ENCODE measurements at regions not wholly inside any gene's neighbourhood (a gene's known extent, or its start where the extent isn't known, plus 50 kb on each side); places are given as distances from the start of the nearest gene placed in this dataset.
"Not testable (repeated sequence)": the region's sequence is repeated elsewhere in the genome, so short reads cannot be mapped to it uniquely, and the experiment has no call there.

DNA sequence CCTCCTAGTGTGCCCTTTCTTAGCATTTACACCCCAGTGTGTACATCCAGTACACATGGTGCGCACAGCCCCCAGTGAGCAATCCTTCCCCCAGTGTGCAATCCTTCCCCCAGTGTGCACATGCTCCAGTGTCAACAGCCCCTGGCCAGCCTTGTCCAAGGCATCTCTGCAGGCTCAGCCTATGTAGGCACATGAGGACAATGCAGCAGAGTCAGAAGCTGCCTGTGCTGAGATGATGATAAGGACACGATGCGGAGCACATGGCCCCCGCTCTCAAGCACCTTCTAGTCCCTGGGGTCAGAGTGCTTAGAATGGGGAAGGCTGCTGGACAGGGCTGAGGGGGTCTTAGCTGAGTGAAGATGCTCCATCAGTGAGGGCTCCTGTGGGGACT lies 69.8 kb downstream of the GADD45G start:
- no peak for DNase-seq

DNA sequence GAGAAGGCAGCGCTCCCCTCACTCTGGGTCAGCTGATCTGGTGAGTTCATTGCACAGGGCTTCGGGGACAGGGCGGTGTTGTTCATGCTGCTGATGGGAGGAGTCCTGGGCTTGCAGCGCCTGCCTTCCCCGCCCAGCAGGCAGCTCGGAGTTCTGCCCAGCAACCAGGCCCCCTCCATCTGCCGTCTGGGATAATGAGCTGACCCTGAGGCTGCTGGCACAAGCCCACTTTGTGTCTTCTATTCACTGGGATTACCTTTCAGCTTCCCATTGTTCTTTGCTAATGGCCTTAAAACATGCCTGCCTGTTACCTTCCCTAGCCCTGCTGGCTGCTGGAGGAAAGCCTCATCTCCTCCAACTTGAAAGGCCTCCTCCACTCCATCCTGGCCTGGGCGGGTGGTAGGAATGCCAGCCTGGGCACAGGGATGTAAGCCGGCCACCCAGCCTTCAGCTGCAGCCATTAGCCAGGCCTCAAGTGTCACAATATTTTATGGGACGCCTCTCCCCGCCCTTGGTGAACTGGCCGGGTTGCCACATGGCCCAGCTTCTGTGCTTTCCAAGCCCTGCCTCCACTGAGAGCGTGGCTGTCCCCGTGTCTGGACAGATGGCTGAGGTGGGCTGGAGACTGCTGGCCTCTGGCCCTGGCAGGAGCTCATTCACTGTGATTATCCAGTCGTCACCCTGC lies 70.4 kb downstream of the GADD45G start:
- DNase-seq = no peak

DNA sequence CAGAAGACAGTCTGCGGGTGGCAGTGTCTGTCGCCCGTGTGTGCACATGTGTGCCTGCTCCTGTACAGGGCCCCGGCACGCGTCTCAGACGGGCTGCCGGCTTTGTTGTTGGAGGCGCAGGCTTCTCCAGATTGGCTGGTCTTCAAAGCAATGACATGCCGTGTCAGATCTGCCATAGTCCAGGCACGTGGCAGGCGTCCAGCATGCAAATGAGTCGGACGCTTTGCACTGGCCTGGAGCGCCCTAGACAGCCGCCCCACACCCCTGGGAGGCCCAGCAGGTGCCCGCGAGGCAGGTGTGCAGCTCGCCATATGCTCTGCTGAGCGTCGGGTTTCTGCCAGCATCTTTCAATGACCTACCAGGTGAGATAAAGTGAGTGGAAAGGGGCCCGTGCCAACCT lies 71.5 kb downstream of the GADD45G start:
- no peak for DNase-seq

DNA sequence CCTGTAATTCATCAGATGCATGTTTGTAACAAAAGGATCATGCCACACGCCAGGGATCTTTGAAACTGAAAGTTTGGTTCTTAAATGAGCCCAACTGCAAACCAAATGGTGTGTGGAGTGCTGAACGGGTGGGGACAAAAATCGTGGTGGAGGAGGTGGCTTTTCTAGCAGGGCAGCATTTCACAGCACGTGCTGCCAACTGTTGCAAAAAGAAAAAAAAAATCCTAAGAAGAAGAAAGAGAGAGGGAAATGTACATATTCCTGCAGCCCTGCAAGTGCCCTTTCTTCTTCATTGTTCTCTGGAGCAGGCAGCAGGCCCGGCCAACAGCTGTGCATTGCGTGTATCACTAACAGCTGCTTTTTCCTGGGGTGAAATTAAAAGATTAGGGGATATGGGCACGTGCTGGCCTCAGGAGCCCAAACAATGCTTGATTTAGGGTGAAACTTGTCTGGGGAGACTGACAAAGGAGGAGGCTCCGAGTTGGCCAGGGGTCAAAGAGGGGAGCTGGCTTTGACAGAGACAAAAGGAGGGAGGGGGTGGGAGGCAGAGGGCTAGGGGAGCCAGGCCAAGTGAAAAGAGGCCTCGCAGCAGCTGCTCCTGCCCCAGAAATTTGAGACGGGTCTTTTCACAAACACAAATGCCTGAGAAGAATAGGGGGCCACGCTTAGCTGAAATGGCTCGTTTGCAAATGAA lies 73.0 kb downstream of the GADD45G start:
- no peak for DNase-seq

DNA sequence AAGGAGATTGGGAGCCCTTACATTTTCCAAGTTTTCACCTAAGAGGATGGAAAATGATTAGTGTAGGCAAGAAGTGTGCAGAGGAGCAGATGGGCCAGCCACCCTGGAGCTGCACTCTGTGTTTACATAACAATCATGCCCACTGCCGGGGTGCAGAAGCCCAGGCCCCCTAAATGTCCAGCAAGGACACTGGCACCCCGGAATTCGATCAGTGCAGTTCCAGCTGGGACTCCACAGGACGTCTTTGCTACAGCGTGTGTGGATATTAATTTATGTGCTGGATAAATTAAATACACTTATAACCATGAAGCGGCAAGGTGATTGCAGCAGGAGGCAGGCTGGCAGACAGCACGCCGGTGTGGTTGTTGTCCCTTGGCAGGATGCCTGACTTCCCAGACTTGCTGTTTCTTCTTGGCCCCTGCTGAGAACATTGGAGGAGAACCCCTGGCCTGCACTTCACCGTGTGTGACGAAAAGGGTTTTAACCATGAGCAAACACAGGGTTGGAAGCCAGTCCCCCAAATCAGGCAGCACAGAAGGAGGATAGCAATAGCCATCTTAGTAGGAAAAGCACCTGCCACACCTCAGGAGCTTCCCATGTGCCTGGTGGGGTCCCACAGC lies 73.7 kb downstream of the GADD45G start:
- no peak for DNase-seq

DNA sequence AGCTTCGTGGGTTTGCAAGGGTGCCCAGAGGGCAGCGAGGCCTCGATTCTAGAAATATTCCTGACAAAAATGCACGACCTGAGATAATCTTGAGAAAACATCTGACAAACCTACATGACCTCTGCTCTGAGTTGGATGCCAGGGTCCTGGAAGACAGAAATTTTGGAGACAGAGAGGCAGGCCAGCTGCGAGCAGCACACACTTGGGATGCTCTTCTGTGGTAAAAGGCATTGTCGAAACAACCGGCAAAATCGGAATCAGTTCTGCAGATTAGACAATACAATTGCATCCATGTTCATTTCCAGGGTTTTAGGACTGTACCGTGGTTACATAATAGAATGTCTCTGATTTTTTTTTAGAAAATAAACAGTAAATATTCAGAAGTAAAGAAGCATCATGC lies 74.2 kb downstream of the GADD45G start:
- DNase-seq = no peak

DNA sequence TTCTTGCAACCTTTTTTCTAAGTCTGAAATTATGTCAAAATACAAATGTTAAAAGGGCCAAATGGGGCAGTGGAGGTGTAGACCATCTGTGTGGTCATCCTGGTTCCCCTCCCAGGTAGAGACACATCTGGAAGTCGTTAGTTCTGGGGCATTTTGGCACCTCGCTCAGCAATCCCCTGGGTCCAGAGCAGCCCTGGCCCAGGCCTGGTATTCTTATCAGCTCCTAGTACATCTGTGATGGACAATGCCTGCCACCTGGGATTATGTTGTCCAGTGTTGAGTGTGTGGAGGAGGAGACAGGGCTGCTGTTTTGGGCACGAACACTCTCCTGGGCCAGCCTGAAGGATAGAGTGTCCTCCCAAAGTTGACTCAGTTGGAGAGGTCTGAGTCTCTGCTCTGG lies 74.8 kb downstream of the GADD45G start:
- DNase-seq = no peak

DNA sequence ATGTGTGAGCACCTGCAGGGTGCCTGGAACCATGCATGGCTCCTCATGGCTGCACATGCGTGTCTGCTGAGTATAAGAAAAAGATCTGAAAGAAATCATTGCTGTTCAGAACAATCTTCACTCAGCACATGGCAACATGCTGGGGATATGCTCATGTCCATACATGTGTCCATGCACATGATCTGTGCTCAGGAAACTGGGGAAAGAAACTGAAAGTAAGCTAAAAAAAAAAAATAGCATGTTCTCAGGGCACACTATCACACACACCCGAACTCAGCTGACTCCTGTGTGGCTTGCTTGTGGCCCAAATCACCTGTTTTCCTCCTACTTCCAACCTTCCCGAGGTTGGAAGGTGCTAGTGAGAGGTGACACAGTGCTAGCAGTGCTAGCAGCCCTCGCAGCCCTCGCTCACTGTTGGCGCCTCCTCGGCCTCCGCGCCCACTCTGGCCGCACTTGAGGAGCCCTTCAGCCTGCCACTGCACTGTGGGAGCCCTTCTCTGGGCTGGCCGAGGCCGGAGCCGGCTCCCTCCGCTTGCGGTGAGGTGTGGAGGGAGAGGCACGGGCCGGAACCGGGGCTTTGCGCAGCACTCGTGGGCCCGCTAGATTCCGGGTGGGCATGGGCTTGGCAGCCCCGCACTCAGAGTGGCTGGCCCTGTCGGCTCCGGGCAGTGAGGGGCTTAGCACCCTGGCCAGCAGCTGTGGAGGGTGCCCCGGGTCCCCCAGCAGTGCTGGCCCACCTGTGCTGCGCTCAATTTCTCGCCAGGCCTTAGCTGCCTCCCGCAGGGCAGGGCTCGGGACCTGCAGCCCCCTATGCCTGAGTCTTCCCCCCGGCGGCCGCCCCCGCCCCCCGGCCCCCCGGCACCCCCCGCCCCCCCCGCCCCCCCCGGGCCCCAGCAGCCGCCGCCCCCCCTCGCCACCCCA lies 76.0 kb downstream of the GADD45G start:
- DNase-seq = no peak

DNA sequence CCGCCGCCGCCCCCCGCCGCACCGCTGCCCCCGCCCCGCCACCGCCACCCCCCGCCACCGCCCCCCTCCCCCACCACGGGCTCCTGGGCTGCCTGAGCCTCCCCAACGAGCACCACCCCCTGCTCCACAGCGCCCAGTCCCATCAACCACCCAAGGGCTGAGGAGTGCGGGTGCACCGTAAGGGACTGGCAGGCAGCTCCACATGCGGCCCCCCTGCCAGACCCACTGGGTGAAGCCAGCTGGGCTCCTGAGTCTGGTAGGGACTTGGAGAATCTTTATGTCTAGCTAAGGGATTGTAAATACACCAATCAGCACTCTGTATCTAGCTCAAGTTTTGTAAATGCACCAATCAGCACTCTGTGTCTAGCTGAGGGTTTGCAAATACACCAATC lies 76.7 kb downstream of the GADD45G start:
- not testable (repeated sequence) for DNase-seq

DNA sequence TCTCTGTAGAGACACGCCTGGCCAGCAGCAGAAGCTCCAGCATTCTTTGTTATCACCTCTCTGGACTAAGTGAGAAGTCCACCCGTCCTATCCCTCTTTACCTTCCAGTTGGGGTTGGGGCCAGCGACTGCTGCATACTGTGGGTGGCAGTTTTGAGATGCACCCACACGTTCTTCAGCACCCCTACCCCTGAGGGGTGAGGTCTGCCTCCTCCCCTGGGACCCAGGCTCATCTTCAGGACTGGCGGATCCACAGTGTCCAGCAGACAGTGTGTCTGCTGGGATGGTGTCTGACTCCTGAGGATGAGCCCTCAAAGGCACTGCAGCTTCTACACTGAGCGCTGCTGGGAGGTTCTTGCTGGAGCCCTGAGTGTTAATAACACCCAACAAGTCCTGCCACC lies 78.8 kb downstream of the GADD45G start:
- DNase-seq = no peak

DNA sequence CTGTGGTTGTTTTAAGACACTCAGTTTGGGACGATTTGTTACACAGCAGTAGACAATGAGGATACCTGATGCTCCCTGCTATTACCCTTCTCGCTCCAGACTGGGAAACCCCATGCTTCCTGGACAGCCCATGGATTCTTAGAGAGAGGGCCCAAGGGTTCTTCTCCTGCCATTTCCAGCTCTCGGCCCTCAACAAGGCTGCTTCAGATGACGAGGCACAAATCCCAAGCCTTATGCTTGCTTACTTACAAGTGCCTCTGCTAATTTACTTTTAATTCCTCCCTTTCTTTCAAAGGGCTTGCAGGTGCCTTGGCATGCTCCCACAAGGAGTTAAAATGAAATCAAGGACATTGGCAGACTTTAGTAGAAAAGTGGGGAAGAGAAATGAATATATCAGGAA lies 79.4 kb downstream of the GADD45G start:
- DNase-seq = no peak

DNA sequence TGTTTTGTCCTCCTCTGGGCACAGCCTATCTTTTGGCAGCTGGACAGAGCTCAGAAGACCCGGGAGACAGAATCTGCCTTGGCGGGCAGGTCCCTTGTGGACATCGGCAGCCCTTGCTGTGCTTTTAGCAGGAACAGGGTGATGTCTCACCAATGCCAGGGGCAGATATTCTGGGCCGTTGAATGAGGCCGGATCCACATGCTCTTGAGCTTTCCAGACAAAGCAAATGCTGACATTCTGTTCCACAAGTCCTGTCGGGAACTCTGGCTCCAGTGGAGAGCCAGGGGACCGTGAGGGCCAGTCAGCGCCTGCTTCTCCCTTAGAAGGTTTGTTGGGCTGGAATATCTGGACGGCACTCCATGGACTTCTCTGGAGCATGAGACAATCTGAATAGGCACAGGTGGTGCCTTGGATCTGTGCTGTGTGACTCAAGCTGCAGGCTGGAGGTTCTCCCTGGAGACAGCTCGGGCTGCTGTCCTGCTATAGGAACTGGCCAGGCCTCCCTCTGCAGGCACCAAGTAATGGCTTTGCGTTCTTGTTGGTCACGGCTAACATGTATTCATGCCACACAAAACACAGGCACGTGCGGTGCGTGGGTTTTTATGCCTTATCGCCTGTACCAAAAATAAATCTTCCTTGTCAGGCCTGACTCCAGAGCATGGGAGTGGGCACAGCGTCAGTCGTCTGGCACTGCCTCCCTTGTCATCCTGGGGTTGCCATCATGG lies 80.3 kb downstream of the GADD45G start:
- no peak for DNase-seq

DNA sequence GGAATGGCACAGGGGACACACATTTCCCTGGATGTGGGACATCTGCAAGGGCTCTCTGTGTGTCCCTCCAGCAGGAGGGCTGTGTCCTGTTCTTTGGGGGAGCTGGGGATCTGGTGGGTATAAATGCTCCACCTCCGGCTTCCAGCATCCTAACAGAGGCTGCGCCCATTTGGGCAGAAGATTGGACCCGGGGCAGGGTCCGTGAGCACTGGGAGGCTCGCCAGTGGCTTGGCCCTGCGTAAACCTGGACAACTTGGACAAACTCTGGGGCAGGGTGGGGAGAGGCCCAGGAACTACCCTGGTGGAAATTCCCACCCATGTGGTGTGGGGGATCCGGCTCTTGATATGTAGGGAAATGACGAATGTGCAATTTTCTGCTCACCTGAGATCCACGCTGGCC lies 80.9 kb downstream of the GADD45G start:
- no peak for DNase-seq

DNA sequence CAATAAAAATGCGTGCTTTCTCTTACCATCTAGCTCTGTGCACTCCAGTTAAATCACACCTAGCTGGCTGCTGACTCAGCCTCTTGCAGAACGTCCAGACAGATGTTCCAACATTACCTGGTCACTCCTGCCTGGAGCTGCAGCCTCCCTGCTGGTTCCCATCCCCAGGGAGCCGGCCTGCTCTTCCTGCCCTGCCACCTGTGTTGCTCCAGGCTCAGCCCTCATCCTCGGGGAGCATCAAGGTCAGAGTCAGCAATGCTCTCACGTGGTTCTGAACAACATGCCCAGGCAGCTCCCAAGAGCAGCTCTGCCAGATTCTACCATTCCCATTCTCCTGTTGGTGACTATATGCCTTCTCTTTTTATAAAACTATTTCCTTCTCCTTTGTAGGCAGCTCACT lies 81.3 kb downstream of the GADD45G start:
- DNase-seq = no peak

DNA sequence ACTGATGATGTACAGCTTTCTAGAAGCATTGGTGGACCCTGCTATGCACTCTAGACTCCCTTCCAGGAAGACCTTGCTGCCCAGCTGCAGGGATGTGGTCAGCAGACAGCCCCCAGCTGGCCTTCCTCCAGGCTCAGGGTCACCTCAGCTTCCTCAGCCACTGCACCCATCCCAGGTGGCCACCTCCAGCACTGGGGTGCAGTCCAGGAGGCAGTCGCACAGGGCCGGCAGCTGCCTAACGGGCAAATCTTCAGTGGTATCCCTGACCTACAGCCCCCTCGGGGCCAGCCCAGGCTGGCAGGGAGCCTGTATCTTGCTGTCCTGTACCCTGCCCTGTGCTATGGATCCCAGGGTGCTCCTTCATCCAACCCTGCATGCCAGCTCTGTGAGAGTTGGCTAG lies 81.8 kb downstream of the GADD45G start:
- no peak for DNase-seq

DNA sequence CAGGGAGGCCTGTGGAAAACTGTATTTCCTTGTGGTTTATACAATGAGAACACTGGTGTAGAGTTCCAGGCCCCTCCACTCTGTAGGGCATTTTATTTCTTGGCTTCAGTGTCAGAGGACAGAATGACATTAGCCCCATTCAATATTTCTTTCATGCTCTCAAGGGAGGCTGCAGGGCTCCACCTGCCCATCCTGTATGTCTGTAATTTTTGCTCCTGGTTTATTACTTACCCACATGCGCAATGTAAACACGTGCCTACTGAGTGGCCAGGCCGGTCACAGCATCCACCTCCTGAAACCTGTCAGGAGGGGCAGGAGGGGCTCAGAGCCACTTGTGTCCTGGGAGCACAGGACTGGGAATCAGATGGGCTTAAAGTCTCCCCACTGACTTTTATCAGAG lies 82.4 kb downstream of the GADD45G start:
- DNase-seq = no peak

DNA sequence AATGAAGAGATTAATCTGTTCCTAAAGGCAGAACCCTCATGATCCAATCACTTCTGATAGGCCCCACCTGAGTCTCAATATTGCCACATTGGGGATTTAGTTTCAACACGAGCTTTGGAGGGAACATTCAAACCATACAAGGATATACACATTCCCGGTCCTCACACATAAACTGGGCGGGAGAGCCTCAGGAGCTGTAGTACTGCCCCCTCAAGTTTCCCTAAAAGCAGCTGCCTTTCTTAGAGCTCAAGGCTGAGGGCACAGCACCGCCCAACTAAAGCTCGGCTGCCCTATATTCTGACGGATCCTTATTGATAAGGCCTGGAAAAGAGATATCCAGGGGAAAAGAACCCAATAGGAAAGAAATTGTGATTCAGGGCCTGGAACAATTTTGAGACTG lies 83.0 kb downstream of the GADD45G start:
- DNase-seq = no peak

DNA sequence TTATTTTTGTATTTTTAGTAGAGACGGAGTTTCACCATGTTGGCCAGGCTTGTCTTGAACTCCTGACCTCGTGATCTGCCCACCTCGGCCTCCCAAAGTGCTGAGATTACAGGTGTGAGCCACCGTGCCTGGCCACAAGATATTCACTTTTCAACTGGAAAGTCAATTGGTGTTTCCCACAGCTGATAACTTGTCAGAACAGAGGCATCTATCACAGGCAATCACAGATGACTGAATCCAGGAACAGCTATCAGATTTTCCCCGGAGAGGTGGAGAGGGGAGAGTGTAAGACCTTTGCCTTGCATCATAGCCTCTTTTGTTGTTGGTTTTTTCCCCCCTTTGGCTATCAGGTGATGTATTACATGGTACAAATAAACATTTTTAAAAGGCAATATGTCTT lies 84.5 kb downstream of the GADD45G start:
- DNase-seq = not testable (repeated sequence)

DNA sequence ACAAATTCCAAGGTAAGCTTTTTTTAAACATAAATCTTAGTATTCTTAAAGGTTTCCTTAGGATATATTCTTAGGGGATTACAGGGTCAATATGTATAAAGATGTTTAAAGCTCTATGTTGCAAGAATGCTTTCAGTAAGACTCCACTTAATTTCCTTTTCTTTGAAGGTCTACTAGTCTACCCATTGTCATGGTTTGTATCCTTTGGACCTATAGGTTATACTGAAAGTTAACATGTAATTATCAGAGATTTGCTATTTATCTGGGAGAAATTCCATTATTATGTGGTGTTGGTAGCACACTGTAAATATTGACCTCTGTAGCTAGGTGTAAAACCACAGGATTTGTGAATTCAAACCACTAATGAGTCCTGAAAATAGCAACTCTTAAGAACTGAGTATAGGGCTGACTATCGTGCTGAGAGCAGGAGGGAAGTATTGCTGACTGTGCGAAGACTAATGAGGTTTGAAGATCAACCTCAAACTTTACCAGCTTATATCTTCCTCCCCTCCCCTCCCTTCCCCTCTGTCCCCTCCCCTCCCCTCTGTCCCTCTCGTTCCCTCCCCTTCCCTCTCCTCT lies 85.6 kb downstream of the GADD45G start:
- no peak for DNase-seq

DNA sequence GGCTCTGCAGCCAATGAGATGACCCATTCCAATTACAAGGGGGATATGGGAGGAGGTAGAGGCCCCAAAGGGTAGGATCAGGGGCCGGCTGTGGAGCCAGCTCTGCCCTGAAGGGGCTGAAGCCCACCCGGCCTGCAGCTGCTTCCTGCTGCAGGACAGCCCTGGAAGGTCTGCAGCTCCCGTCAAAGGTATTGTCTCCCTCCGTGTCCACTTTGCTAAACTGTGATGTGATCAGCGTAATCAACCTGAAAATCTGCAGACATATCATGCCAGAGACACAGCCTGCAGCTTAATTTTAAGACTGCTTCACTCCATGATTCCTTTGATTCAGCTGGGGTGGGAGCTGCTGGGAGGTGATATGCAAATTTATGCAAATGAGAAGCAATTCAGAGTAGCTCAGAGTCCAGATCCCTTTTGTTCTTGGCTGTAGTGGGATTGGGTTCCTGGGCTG lies 90.7 kb downstream of the GADD45G start:
- no peak for DNase-seq

DNA sequence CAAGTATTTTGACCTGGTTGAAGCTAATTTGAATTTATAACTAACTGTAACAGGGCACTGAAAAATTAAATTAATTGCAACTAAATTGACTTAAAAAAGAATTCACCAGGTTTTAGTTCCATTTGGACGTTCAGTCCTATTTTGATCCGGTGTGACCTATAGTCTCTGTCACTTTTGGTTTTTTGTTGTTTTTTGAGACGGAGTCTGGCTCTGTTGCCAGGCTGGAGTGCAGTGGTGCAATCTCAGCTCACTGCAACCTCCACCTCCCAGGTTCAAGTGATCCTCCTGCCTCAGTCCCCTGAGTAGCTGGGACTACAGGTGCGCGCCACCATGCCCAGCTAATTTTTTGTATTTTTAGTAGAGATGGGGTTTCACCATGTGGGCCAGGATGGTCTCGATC lies 91.2 kb downstream of the GADD45G start:
- DNase-seq = not testable (repeated sequence)

DNA sequence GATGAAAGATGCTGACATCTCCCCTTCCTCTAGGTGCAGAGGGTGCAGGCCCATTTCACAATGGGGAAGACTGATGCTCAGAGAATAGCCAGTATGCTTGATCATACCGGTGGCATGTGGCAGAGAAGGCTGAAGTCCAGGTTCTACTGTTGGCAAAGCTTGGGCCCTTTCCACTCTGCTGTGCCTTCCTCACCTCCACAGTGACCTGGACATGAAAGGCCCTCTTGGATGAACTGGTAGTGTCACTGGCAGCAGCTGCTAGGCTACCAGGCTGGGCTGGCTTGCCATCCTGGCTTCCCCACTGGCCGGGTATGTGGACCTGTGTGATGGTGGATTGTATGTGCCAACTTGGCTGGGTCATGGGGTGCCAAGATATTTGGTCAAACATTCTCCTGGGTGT lies 92.0 kb downstream of the GADD45G start:
- DNase-seq = no peak
